ENCODE measurements at regions not wholly inside any gene's neighbourhood (a gene's known extent, or its start where the extent isn't known, plus 50 kb on each side); places are given as distances from the start of the nearest gene placed in this dataset.

GRCh38 chr12:63508543-63508942 lies 159.8 kb downstream of the DPY19L2 start:
- Mint-ChIP-seq H3K4me3 (no peak overlapping the region), H3K27me3 (ENCODE audit: low read depth in 3 of 3) (no peaks in the 10 kb centered on the region), H3K4me1 (no peaks in the 10 kb centered on the region), H3K9me3 (peaks cover 2 to 11% (median 5%) of the 10 kb centered on the region in 7 donors), H3K27ac (no peak overlapping the region), H3K36me3 (no peaks in the 10 kb centered on the region)
- WGBS (ENCODE audit: insufficient coverage): 94% methylated on average over 4 of the region's 5 CpGs
- no peak for TF ChIP-seq CTCF (IDR thresholded peaks at IDR 0.05)
- H3K79me2 ChIP-seq (ENCODE audit: insufficient read depth, low read length): no peaks in the 10 kb centered on the region
- no peak overlapping the region for H2AFZ ChIP-seq (ENCODE audit: insufficient read depth, low read depth, low read length, poor library complexity, severe bottlenecking)
- DNase-seq: no peak
- intact Hi-C loops (cut with micrococcal nuclease): no loop called here
- no peak overlapping the region for H3K4me3 ChIP-seq (replicated peaks in 1 of 3; ENCODE audit: low read depth in 2 of 3, low read length in 3 of 3)
- H3K27me3 ChIP-seq (ENCODE audit: control insufficient read depth in 2 of 2, insufficient read depth in 2 of 2, low read length in 2 of 2): no peaks in the 10 kb centered on the region
- no peak overlapping the region for H3K9ac ChIP-seq (ENCODE audit: insufficient read depth, low read length, poor library complexity, severe bottlenecking)
- no peaks in the 10 kb centered on the region for H3K36me3 ChIP-seq (replicated peaks in 1 of 2; ENCODE audit: control insufficient read depth in 1 of 2, insufficient read depth in 2 of 2, low read length in 2 of 2)
- H3K9me3 ChIP-seq (replicated peaks in 1 of 2; ENCODE audit: control insufficient read depth in 1 of 2, insufficient read depth in 1 of 2, low read length in 2 of 2): peaks cover 5 to 7% of the 10 kb centered on the region in 2 donors
- H4K20me1 ChIP-seq (ENCODE audit: insufficient read depth, low read length): no peaks in the 10 kb centered on the region
- H3K4me1 ChIP-seq (ENCODE audit: control insufficient read depth in 1 of 2, insufficient read depth in 2 of 2, low read length in 2 of 2): no peaks in the 10 kb centered on the region
- H3K4me2 ChIP-seq (replicated peaks; ENCODE audit: extremely low read depth, low read length, poor library complexity, severe bottlenecking): no peak overlapping the region
- H3K27ac ChIP-seq (ENCODE audit: low read depth in 1 of 2, low read length in 2 of 2): no peak overlapping the region

- Mint-ChIP-seq H3K27me3 (ENCODE audit: low read depth in 3 of 3) (no peaks in the 10 kb centered on the region), H3K36me3 (no peaks in the 10 kb centered on the region), H3K4me3 (no peak overlapping the region), H3K4me1 (no peaks in the 10 kb centered on the region), H3K27ac (peak overlapping the region in 1 of 7 donors; percentile 8), H3K9me3 (peaks cover 0 to 9% (median 4%) of the 10 kb centered on the region in 7 donors)
- no peak overlapping the region for H3K9ac ChIP-seq (ENCODE audit: insufficient read depth, low read length, poor library complexity, severe bottlenecking)
- H3K79me2 ChIP-seq (ENCODE audit: insufficient read depth, low read length): no peaks in the 10 kb centered on the region
- H3K4me2 ChIP-seq (replicated peaks; ENCODE audit: extremely low read depth, low read length, poor library complexity, severe bottlenecking): no peak overlapping the region
- no peak for DNase-seq
- H3K27ac ChIP-seq (ENCODE audit: low read depth in 1 of 2, low read length in 2 of 2): no peak overlapping the region
- intact Hi-C loops (cut with micrococcal nuclease): no loop called here
- no peak overlapping the region for H3K4me3 ChIP-seq (replicated peaks in 1 of 3; ENCODE audit: low read depth in 2 of 3, low read length in 3 of 3)
- no peaks in the 10 kb centered on the region for H3K4me1 ChIP-seq (ENCODE audit: control insufficient read depth in 1 of 2, insufficient read depth in 2 of 2, low read length in 2 of 2)
- no peak for TF ChIP-seq CTCF (IDR thresholded peaks at IDR 0.05)
- H4K20me1 ChIP-seq (ENCODE audit: insufficient read depth, low read length): no peaks in the 10 kb centered on the region
- H3K9me3 ChIP-seq (replicated peaks in 1 of 2; ENCODE audit: control insufficient read depth in 1 of 2, insufficient read depth in 1 of 2, low read length in 2 of 2): peaks cover 0 to 4% of the 10 kb centered on the region in 2 donors
- no peaks in the 10 kb centered on the region for H3K27me3 ChIP-seq (ENCODE audit: control insufficient read depth in 2 of 2, insufficient read depth in 2 of 2, low read length in 2 of 2)
- H3K36me3 ChIP-seq (replicated peaks in 1 of 2; ENCODE audit: control insufficient read depth in 1 of 2, insufficient read depth in 2 of 2, low read length in 2 of 2): no peaks in the 10 kb centered on the region
- H2AFZ ChIP-seq (ENCODE audit: insufficient read depth, low read depth, low read length, poor library complexity, severe bottlenecking): no peak overlapping the region
- 100% methylated on average over 6 of the region's 6 CpGs for WGBS (ENCODE audit: insufficient coverage)
These were observed 168.7 kb downstream of the DPY19L2 start for GRCh38 chr12:63499567-63499966.
